Stimulated activated CD8-positive, alpha-beta memory T cell treated with anti-CD3 and anti-CD28 coated beads, Interleukin-4, amount 100 ng/mL, for 48 hours (primary cell): ENCODE measurements at regions not wholly inside any gene's neighbourhood (a gene's known extent, or its start where the extent isn't known, plus 50 kb on each side); places are given as distances from the start of the nearest gene placed in this dataset.
"Not testable (repeated sequence)": the region's sequence is repeated elsewhere in the genome, so short reads cannot be mapped to it uniquely, and the experiment has no call there.

Source experiments
- DNase-seq: peaks from one replicate; pipeline ENCODE4 v3.0.0-alpha.2; 2020

- DNase-seq: no peak
Measured at GRCh38 chr13:81888855-81889254, 1547.9 kb upstream of the SPRY2 start.

DNA sequence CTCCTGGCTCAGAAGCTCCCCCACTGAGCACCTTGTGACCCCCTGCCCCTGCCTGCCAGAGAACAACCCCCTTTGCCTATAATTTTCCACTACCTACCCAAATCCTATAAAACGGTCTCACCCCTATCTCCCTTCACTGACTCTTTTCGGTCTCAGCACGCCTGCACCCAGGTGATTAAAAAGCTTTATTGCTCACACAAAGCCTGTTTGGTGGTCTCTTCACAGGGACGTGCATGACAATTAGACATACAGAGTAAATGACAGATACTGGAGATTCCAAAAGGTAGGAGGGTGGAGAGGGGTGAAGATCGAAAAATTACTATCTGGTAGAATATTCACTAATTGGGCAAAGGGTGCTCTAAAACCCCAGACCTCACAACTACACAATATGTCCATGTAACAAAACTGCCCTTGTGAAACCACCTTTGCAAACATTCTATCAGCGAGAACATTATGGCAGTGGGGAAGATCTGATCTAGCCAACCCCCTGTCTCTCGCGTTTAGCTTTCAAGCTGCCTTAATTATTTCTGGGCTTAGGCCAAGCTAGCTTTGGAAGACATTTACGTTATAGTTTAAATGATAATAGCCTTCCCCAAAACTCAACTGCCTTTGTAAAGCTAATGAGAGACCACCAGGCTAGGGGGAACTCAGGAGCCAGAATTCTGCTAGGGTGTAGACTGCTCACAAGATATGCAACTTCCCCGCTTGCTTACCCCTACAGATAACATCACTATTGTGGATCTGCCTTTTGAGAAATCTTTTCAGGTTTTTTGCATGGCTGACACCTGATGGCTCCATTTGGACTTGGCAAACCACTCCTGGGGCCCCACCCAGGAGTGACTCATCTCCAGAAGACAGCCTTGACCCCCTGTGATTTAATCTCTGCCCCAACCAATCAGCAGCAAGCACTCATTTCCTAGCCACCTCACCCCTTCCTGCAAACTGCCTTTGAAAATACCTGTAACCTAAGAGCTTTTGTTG, 1534.0 kb upstream of the SPRY2 start:
- no peak for DNase-seq

- DNase-seq: no peak
Measured at GRCh38 chr13:81874253-81874652, 1533.3 kb upstream of the SPRY2 start.

GRCh38 chr13:81872581-81872980, 1531.7 kb upstream of the SPRY2 start:
- DNase-seq: no peak

DNA sequence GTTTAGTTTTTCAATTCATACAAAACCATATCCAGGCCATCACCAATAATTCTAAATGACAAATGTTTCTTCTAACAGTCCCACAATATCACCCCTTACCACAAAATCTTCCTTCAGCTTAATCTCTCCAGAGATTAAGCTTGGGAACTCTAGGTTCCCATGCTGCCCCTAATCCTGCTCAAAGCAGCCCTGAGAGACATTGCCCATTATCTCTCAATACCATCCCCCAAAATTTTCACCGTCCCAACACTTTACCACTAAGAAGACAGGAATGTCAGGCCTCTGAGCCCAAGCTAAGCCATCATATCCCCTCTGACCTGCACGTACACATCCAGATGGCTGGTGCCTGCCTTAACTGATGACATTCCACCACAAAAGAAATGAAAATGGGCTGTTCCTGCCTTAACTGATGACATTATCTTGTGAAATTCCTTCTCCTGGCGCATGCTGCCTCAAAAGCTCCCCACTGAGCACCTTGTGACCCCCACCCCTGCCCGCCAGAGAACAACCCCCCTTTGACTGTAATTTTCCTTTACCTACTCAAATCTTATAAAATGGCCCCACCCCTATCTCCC, 1530.9 kb upstream of the SPRY2 start:
- not testable (repeated sequence) for DNase-seq

DNA sequence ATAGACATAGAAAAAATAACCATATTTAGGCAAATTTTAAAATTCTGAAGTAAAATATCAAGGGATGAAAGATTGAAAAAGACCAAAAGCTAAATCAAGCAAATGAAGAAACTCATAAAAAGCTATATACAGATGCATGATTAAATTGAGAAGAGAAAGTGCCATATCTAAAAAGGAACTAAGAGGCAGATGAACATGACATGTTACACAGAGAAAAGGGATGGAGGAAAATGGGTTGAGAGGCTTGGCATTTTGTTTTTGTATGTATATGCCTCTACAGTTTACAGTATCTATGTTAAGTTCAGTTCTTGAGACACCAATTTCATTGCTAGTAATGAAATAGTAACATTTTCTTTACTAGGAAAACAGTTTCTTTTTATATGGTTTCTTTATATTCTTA, 1507.4 kb upstream of the SPRY2 start:
- DNase-seq: no peak

DNA sequence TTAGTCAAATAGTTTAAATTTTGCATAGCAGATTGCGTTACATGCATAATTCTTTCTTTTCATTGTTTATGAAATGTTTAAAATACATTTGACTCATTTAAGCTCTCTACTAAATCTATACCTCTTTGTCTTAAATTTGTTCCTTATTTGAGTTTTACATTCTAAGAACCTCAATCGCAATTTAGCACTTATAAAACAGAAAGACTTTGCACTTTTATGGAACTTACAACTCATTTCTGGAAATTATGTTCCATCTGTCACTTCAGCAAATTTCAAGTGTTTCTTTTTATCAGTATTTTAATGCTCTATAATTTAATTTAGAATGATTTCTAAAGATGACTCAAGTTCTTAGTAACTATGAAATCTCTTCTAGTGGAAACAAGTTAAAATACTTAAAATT, 1505.8 kb upstream of the SPRY2 start:
- no peak for DNase-seq

DNA sequence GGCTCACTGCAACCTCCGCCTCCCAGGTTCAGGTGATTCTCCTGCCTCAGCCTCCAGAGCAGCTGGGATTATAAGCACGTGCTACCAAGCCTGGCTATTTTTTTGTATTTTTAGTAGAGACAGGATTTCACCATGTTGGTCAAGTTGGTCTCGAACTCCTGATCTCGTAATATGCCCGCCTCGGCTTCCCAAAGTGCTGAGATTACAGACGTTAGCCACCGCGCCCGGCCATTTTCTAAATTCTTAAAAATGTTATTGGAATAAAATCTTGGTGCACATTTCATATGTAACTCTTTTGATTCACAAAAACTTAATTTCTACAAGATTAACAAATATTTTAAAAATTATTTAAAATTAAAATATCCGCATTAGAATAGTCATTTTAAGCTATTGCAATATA, 1480.3 kb upstream of the SPRY2 start:
- DNase-seq: no peak

- no peak for DNase-seq
Measured at GRCh38 chr13:81800433-81800832, 1459.5 kb upstream of the SPRY2 start.

DNA sequence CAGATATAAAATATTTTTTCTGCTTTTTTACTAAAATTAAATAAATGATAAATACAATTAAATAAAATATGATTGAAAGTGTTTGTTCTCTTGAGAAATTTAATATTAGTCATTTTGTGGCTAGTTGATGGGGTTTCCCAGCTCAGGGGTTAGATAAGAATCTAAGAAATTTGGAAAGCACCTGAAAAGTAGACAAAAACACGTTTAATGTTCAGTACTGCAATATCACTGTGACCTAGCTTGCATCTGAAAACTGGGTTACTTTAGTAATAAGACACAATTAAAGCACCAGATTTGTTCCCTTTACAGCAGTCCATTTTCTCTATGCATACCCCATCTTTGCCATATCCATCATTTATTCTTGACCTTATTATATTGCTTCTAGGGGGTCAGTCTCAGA, 1454.8 kb upstream of the SPRY2 start:
- DNase-seq: no peak

DNA sequence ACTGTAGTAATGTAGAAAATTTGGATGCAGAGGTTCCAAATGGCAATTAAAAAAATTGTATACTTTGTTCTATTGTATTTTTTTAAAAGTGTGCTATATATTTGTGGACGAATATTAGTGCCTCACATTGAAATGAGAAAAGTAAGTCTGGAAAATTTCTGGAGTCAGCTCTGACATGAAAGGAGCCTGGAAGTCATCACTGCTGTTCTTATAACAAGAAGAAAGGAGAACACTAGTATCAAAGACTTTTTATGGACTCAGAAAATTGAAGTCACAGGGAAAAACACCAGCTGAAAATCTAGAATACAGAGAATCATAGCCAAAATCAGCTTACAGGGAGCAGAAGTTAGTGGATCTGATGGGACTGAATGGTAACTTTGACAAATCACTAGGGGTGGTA, 1450.7 kb upstream of the SPRY2 start:
- no peak for DNase-seq

GRCh38 chr13:81781471-81781870, 1440.5 kb upstream of the SPRY2 start:
- no peak for DNase-seq

DNA sequence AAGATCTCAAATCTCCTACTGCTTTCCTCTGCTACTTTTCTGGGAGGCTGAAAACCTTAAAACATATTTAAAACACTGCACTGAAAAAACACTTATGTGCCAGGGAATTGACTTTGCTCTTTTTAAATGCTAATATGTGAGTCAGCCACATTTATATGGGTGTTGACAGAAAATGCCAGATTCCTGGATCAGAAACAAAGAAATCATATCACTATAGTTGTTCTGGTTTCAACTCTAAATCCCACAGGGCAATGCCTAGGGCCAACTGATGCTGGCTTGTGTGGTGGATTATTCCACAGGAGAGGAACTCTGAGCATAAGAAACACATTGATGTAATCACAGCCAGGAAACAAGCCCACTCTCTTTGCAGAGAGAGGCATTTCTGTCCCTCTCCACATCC, 1439.0 kb upstream of the SPRY2 start:
- DNase-seq: no peak

- no peak for DNase-seq
Measured at GRCh38 chr13:81778350-81778749, 1437.4 kb upstream of the SPRY2 start.

DNA sequence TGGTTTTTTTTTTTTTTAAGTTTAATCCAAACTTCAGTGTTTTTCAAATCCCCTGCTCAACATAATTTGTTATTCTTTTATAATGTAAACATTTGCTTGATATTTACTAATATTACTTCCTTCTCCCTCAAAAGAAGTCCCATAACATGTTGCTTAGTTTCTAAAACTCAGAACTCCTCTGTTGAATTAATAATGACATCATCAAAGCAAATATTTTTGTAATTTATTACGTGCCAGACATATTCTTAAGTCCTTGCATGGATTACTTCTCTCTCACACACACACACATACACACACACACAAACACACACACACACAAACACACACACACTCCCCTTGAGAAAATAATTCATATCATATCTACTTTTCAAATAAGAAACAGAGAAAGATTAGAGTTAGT, 1432.3 kb upstream of the SPRY2 start:
- DNase-seq: no peak

- no peak for DNase-seq
Measured at GRCh38 chr13:81771951-81772350, 1431.0 kb upstream of the SPRY2 start.

- DNase-seq: no peak
Measured at GRCh38 chr13:81770868-81771505, 1430.1 kb upstream of the SPRY2 start.

- no peak for DNase-seq
Measured at GRCh38 chr13:81762449-81762848, 1421.5 kb upstream of the SPRY2 start.

DNA sequence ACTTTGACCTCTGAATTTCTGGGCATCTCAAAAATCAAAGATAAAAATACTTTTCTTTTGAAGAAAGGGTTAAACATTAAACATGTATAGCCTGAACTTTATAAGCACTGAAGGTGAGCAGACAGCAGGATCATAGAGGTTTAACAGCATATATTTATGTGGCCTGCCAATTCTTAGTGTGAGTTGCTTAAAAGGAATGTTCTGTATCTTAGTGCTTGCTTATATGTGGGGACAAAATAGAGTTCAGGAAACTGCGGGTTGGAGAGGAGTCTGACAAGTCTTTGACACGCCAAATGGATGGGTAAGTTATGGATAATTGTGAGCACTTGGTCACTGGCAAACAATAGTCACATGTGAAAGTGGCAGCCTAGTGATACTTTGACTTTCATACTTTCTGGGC, 1419.4 kb upstream of the SPRY2 start:
- no peak for DNase-seq

DNA sequence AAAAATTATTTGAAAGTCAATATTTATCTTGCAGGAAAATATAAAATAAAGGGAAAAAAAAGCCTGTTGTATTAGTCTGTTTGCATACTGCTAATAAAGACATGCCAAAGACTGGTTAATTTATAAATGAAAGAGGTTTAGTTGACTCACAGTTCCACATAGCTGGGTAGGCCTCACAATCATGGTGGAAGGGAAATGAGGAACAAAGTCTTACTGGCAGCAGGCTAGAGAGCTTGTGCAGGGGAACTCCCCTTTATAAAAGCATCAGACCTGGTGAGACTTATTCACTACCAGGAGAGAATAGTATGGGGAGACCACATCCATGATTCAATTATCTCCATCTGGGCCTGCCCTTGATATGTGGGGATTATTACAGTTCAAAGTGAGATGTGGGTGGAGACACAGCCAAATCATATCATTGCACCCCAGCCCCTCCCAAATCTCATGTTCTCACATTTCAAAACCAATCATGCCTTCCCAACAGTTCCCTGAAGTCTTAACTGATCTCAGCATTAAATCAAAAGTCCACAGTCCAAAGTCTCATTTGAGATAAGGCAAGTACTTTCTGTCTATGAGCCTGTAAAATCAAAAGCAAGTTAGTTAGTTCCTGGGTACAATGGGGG, 1416.5 kb upstream of the SPRY2 start:
- no peak for DNase-seq

DNA sequence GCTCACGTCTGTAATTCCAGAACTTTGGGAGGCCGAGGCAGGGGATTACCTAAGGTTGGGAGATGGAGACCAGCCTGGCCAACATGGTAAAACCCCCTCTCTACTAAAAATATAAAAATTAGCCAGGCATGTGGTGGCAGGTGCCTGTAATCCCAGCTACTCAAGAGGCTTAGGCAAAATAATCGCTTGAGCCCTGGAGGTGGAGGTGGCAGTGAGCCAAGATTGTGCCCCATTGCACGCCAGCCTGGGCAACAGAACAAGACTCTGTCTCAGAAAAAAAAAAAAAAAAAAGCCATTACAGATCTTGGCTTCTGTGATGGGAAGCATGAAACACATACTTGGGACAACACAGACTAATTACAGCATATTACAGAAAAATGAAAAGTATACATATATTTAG, 1404.5 kb upstream of the SPRY2 start:
- no peak for DNase-seq

GRCh38 chr13:81738364-81738763, 1397.4 kb upstream of the SPRY2 start:
- DNase-seq: no peak

DNA sequence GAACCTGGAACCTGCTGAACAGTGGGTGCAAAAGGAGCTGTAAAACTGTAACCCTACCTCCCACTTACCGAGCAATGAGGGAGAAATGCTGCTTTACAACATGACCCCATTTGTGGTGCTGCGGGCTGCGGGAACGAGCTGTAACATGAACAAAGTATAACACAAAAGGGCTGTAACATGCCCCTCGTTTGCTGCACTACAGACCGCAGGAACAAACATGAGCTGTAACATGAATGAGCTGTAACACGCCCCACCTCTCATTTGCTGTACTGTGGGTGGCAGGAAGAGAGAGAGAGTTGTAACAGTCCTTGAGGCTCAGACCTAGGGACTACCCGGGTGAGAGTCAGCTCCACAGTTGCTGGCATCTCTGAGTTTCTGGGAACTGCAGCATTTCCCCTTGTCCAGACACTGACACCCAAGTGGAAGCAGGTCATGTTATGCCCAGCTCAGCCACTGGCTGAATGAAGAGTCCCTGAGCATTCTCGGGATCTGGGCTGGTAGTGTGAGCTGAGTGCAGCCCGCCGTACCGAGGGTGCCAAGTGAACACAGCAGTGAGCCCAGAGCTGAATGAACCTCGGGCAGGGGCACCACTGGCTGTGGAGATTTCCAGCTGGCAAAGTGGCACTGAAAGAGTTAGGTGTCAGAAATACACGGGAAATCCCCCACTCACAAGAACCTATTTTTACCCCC, 1385.3 kb upstream of the SPRY2 start:
- DNase-seq: no peak
